ENCODE measurements at regions not wholly inside any gene's neighbourhood (a gene's known extent, or its start where the extent isn't known, plus 50 kb on each side); places are given as distances from the start of the nearest gene placed in this dataset.

DNA sequence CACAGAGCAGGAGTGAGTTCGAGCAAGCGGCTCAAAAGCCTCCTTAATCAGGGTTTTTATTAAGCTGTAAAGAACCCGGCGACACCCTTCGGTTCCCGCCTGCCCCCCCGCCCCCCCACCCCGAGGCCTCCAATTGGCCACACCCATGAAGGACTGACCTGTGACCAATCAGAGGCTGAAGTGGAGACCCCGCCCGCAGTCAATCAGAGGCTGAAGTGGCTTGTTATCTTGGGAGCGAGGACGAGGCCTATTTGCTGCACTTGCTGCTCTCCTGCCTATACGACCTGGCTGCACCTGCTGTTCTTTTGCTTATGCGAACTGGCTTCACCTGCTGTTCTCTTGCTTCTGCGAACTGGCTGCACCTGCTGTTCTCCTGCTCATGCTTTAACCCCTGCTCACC is 844.9 kb downstream of the OLFM4 start:
- no peak overlapping the region for H3K9ac ChIP-seq (ENCODE audit: extremely low read depth, insufficient read length, low read length)
- Mint-ChIP-seq H3K27me3 (ENCODE audit: low read depth) (no peaks in the 10 kb centered on the region), H3K4me3 (no peak overlapping the region), H3K27ac (no peak overlapping the region), H3K4me1 (peaks cover 16% of the 10 kb centered on the region in 2 experiments), H3K9me3 (no peaks in the 10 kb centered on the region), H3K36me3 (ENCODE audit: insufficient read depth in 1 of 3, low read depth in 3 of 3) (no peaks in the 10 kb centered on the region)
- no peaks in the 10 kb centered on the region; the same call in 1 of the 2 replicates for H3K4me1 ChIP-seq (ENCODE audit: insufficient read depth, low read length)
- H3K18ac ChIP-seq (ENCODE audit: insufficient read length, low read depth, low read length), result no peak overlapping the region
- no peak overlapping the region for H4K8ac ChIP-seq (replicated peaks; ENCODE audit: insufficient read length, low read depth, low read length)
- no peaks in the 10 kb centered on the region for H3K79me1 ChIP-seq (ENCODE audit: insufficient read depth, low read depth, low read length, poor library complexity, severe bottlenecking)
- H2AK5ac ChIP-seq (ENCODE audit: insufficient read length, low read length), result no peak overlapping the region
- H4K91ac ChIP-seq (ENCODE audit: insufficient read length, low read depth, low read length), result no peak overlapping the region
- no peak overlapping the region for H2BK15ac ChIP-seq (ENCODE audit: low read depth, low read length)
- H3K56ac ChIP-seq (ENCODE audit: insufficient read length, low read depth, low read length), result no peak overlapping the region
- no peaks in the 10 kb centered on the region for H3K79me2 ChIP-seq (ENCODE audit: insufficient read depth, low read length)
- H4K5ac ChIP-seq (ENCODE audit: insufficient read length, low read depth, low read length), result no peak overlapping the region
- H3K27ac ChIP-seq (ENCODE audit: insufficient read length, low read depth, low read length), result no peak overlapping the region
- no peak overlapping the region for H2AFZ ChIP-seq (ENCODE audit: low read length)
- no CpG with 5 or more reads among the region's 15 CpGs for WGBS (ENCODE audit: extremely low coverage, insufficient read length, low lambda C conversion rate)
- no peak overlapping the region for H3T11ph ChIP-seq (ENCODE audit: low read length)
- H4K20me1 ChIP-seq (ENCODE audit: control insufficient read depth, insufficient read depth, insufficient read length), result no peaks in the 10 kb centered on the region
- no peak overlapping the region for H3K4me2 ChIP-seq (ENCODE audit: insufficient read depth, insufficient read length, low read length)
- no peaks in the 10 kb centered on the region for H3K9me3 ChIP-seq (ENCODE audit: control insufficient read depth, low read depth, low read length)
- no peak overlapping the region for H3K23ac ChIP-seq (ENCODE audit: insufficient read length, low read depth, low read length)
- no peak overlapping the region for H2BK20ac ChIP-seq (ENCODE audit: low read depth, low read length, poor library complexity, severe bottlenecking)
- DNase-seq, result peak; percentile 79
- no peak overlapping the region for H2BK12ac ChIP-seq (ENCODE audit: insufficient read length, low read depth, low read length)
- H3K4ac ChIP-seq (ENCODE audit: low read depth, low read length), result no peak overlapping the region
- no peaks in the 10 kb centered on the region for H3K23me2 ChIP-seq (ENCODE audit: insufficient read length, low read depth, low read length, poor library complexity, severe bottlenecking)
- no peak overlapping the region for H2BK5ac ChIP-seq (ENCODE audit: insufficient read length, low read length)
- no peak overlapping the region for H2BK120ac ChIP-seq (ENCODE audit: low read depth, low read length, poor library complexity, severe bottlenecking)
- TF ChIP-seq, protein P1, sequence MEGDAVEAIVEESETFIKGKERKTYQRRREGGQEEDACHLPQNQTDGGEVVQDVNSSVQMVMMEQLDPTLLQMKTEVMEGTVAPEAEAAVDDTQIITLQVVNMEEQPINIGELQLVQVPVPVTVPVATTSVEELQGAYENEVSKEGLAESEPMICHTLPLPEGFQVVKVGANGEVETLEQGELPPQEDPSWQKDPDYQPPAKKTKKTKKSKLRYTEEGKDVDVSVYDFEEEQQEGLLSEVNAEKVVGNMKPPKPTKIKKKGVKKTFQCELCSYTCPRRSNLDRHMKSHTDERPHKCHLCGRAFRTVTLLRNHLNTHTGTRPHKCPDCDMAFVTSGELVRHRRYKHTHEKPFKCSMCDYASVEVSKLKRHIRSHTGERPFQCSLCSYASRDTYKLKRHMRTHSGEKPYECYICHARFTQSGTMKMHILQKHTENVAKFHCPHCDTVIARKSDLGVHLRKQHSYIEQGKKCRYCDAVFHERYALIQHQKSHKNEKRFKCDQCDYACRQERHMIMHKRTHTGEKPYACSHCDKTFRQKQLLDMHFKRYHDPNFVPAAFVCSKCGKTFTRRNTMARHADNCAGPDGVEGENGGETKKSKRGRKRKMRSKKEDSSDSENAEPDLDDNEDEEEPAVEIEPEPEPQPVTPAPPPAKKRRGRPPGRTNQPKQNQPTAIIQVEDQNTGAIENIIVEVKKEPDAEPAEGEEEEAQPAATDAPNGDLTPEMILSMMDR (conservative IDR thresholded peaks at IDR 0.05), result no peak
- no peaks in the 10 kb centered on the region for H3K27me3 ChIP-seq (ENCODE audit: insufficient read depth, low read length)
- H3K14ac ChIP-seq (ENCODE audit: insufficient read depth, low read length), result no peak overlapping the region

Data from H9 (cell line).